ENCODE measurements at regions not wholly inside any gene's neighbourhood (a gene's known extent, or its start where the extent isn't known, plus 50 kb on each side); places are given as distances from the start of the nearest gene placed in this dataset.
"Not testable (repeated sequence)": the region's sequence is repeated elsewhere in the genome, so short reads cannot be mapped to it uniquely, and the experiment has no call there.

- no peak for DNase-seq (ENCODE audit: low read depth, low spot score)
- TF ChIP-seq CTCF (IDR thresholded peaks at IDR 0.05; ENCODE audit: low read depth, low read length), result no peak
- in situ Hi-C loops (cut with HindIII; ENCODE audit: low sequenced_read_pairs), result no loop called here
- no peak overlapping the region for H3K4me3 ChIP-seq (ENCODE audit: low read depth, low read length)
Measured at GRCh38 chr5:40430101-40430710, 249.5 kb upstream of the PTGER4 start.

GRCh38 chr5:40429258-40430100 is 250.2 kb upstream of the PTGER4 start:
- peak; percentile 22 for DNase-seq (ENCODE audit: low read depth, low spot score)
- H3K4me3 ChIP-seq (ENCODE audit: low read depth, low read length), result no peak overlapping the region
- TF ChIP-seq CTCF (IDR thresholded peaks at IDR 0.05; ENCODE audit: low read depth, low read length), result no peak
- in situ Hi-C loops (cut with HindIII; ENCODE audit: low sequenced_read_pairs), result no loop called here

GRCh38 chr5:40428815-40429214 is 250.9 kb upstream of the PTGER4 start:
- H3K4me3 ChIP-seq (ENCODE audit: low read depth, low read length), result no peak overlapping the region
- in situ Hi-C loops (cut with HindIII; ENCODE audit: low sequenced_read_pairs), result no loop called here
- TF ChIP-seq CTCF (IDR thresholded peaks at IDR 0.05; ENCODE audit: low read depth, low read length), result no peak
- DNase-seq (ENCODE audit: low read depth, low spot score), result no peak

GRCh38 chr5:40428126-40428525 is 251.6 kb upstream of the PTGER4 start:
- in situ Hi-C loops (cut with HindIII; ENCODE audit: low sequenced_read_pairs), result no loop called here
- DNase-seq (ENCODE audit: low read depth, low spot score), result peak; percentile 55
- H3K4me3 ChIP-seq (ENCODE audit: low read depth, low read length), result no peak overlapping the region
- TF ChIP-seq CTCF (IDR thresholded peaks at IDR 0.05; ENCODE audit: low read depth, low read length), result no peak

GRCh38 chr5:40417046-40417810 is 262.5 kb upstream of the PTGER4 start:
- H3K4me3 ChIP-seq (ENCODE audit: low read depth, low read length); in situ Hi-C loops (cut with HindIII; ENCODE audit: low sequenced_read_pairs); DNase-seq (ENCODE audit: low read depth, low spot score): not testable (repeated sequence)

GRCh38 chr5:40416588-40416987 is 263.1 kb upstream of the PTGER4 start:
- H3K4me3 ChIP-seq (ENCODE audit: low read depth, low read length), result no peak overlapping the region
- in situ Hi-C loops (cut with HindIII; ENCODE audit: low sequenced_read_pairs), result no loop called here
- no peak for DNase-seq (ENCODE audit: low read depth, low spot score)
- TF ChIP-seq CTCF (IDR thresholded peaks at IDR 0.05; ENCODE audit: low read depth, low read length), result no peak
